ENCODE measurements at regions not wholly inside any gene's neighbourhood (a gene's known extent, or its start where the extent isn't known, plus 50 kb on each side); places are given as distances from the start of the nearest gene placed in this dataset.

- no peak for TF ChIP-seq CTCF (IDR thresholded peaks at IDR 0.05; ENCODE audit: low read depth, low read length, missing input control)
- no peak for TF ChIP-seq RAD21 (IDR thresholded peaks at IDR 0.05)
- TF ChIP-seq NR2F2 (IDR thresholded peaks at IDR 0.05) = no peak
- no peak for TF ChIP-seq EGR1 (IDR thresholded peaks at IDR 0.05; ENCODE audit: low read depth in 2 of 2)
- TF ChIP-seq YY1 (IDR thresholded peaks at IDR 0.05) = no peak
- no peak for TF ChIP-seq MAX (IDR thresholded peaks at IDR 0.05)
- TF ChIP-seq FOXA1 (IDR thresholded peaks at IDR 0.05) = no peak
- TF ChIP-seq ATF3 (IDR thresholded peaks at IDR 0.05) = no peak
- no peak for TF ChIP-seq REST (IDR thresholded peaks at IDR 0.05)
Measured at GRCh38 chr4:11769434-11769833, 340.7 kb upstream of the HS3ST1 start.
